SK-N-SH (cell line): ENCODE measurements at regions not wholly inside any gene's neighbourhood (a gene's known extent, or its start where the extent isn't known, plus 50 kb on each side); places are given as distances from the start of the nearest gene placed in this dataset.

Experiments
- CTCF ChIA-PET: fragments of 300-600, 350-600 bp; formaldehyde crosslinking; extraction: SDS; loops from one replicate; lab custom pipeline; 2021; lab: Yijun Ruan, JAX
- POLR2A ChIA-PET: fragments of 350-600 bp; sonication (Branson Sonifier 250); formaldehyde crosslinking; extraction: SDS; loops from one replicate; lab custom pipeline; 2020; ENCODE audit warnings: antibody characterized with exemption, inconsistent platforms; lab: Yijun Ruan, JAX
- DNase-seq: peaks from one replicate; pipeline ENCODE4 v3.0.0; 2012
- H2AFZ ChIP-seq: fragments of 200-600 bp; sonication (generic); 2 replicates; pipeline ENCODE4 v1.8.1; 2016; ENCODE audit warnings: antibody characterized with exemption, mild to moderate bottlenecking, low read depth
- H3F3A ChIP-seq: fragments of 200-600 bp; sonication (generic); replicated peaks from 2 replicates; pipeline ENCODE3; 2016; ENCODE audit warnings: antibody characterized with exemption, mild to moderate bottlenecking; ENCODE audit not compliant: insufficient read depth
- H3K27ac ChIP-seq, 2 experiments: fragments of 200-500 bp in 1 of 2; fragments of 200-600 bp in 1 of 2; sonication (Bioruptor generic) in 1 of 2; sonication (generic), shearing (Covaris generic) in 1 of 2; 2 replicates each; pipeline versions ENCODE4 v1.5.1 to v1.6.1; 2014 to 2016; ENCODE audit warnings: low read depth in 2 of 2, inconsistent platforms in 1 of 2, low read length in 1 of 2, mild to moderate bottlenecking in 1 of 2, mixed read lengths in 1 of 2
- H3K27me3 ChIP-seq: fragments of 200-600 bp; sonication (generic), shearing (Covaris generic); 2 replicates; pipeline ENCODE4 v1.6.1; 2016; ENCODE audit warnings: mixed run types; ENCODE audit not compliant: insufficient read depth
- H3K36me3 ChIP-seq, 2 experiments: fragments of 200-500 bp in 1 of 2; fragments of 200-600 bp in 1 of 2; sonication (Bioruptor generic) in 1 of 2; sonication (generic) in 1 of 2; replicated peaks in 1 of 2; 2 replicates each; pipeline versions ENCODE3 to v1.5.1; 2014 to 2016; ENCODE audit warnings: low read length in 1 of 2, mild to moderate bottlenecking in 1 of 2; ENCODE audit not compliant: insufficient read depth in 2 of 2, control insufficient read depth in 1 of 2
- H3K4me1 ChIP-seq, 2 experiments: fragments of 200-500 bp in 1 of 2; fragments of 200-600 bp in 1 of 2; sonication (Bioruptor generic) in 1 of 2; sonication (generic), shearing (Covaris generic) in 1 of 2; 2 replicates each; pipeline versions ENCODE4 v1.5.1 to v1.6.1; 2014 to 2016; ENCODE audit warnings: low read depth in 1 of 2, low read length in 1 of 2, mixed run types in 1 of 2; ENCODE audit not compliant: insufficient read depth in 2 of 2, control insufficient read depth in 1 of 2
- H3K4me2 ChIP-seq: fragments of 200-600 bp; sonication (generic), shearing (Covaris generic); 2 replicates; pipeline ENCODE4 v1.6.1; 2017; ENCODE audit warnings: mixed run types
- H3K4me3 ChIP-seq, 2 experiments: fragments of 200-500 bp in 1 of 2; fragments of 200-600 bp in 1 of 2; sonication (Bioruptor generic) in 1 of 2; sonication (generic), shearing (Covaris generic) in 1 of 2; 2 replicates each; pipeline versions ENCODE4 v1.5.1 to v1.8.1; 2014 to 2016; ENCODE audit warnings: low read depth in 2 of 2, inconsistent platforms in 1 of 2, low read length in 1 of 2, mild to moderate bottlenecking in 1 of 2, mixed read lengths in 1 of 2, moderate library complexity in 1 of 2
- H3K79me2 ChIP-seq: fragments of 200-600 bp; sonication (generic); 2 replicates; pipeline ENCODE4 v1.8.1; 2017; ENCODE audit warnings: mild to moderate bottlenecking; ENCODE audit not compliant: insufficient read depth
- H3K9ac ChIP-seq: fragments of 200-600 bp; sonication (generic); 2 replicates; pipeline ENCODE4 v1.6.1; 2017; ENCODE audit warnings: mixed run types
- H3K9me2 ChIP-seq: fragments of 200-600 bp; sonication (generic); 2 replicates; pipeline ENCODE4 v1.6.1; 2017; ENCODE audit warnings: mixed run types
- H3K9me3 ChIP-seq: fragments of 200-600 bp; sonication (generic); 2 replicates; pipeline ENCODE4 v1.6.1; 2017; ENCODE audit warnings: mixed run types, mild to moderate bottlenecking, moderate library complexity
- H4K20me1 ChIP-seq: fragments of 200-600 bp; sonication (generic); 2 replicates; pipeline ENCODE4 v1.6.1; 2017; ENCODE audit warnings: mild to moderate bottlenecking, mixed run types; ENCODE audit not compliant: insufficient read depth
- EP300 ChIP-seq, 2 experiments: IDR thresholded peaks; 2 replicates each; pipeline versions ENCODE4 v1.4.0 to v1.6.1; 2012; ENCODE audit warnings: borderline replicate concordance in 1 of 2, low read depth in 1 of 2, low read length in 1 of 2
- IRF3 ChIP-seq: fragments of 150-350 bp; IDR thresholded peaks from 2 replicates; pipeline ENCODE4 v1.6.1; 2016; ENCODE audit warnings: mild to moderate bottlenecking, low read depth, low read length
- NFIC ChIP-seq: IDR thresholded peaks from 2 replicates; pipeline ENCODE4 v1.4.0; 2012; ENCODE audit warnings: borderline replicate concordance
- NRF1 ChIP-seq: IDR thresholded peaks from 2 replicates; pipeline ENCODE4 v1.6.1; 2012; ENCODE audit warnings: low read depth, mild to moderate bottlenecking, low read length
- SIN3A ChIP-seq: IDR thresholded peaks from 2 replicates; pipeline ENCODE4 v1.6.1; 2012; ENCODE audit warnings: low read depth, mild to moderate bottlenecking, low read length, moderate library complexity, borderline replicate concordance
- TAF1 ChIP-seq: IDR thresholded peaks from 2 replicates; pipeline ENCODE4 v1.6.1; 2012; ENCODE audit warnings: low read depth, mild to moderate bottlenecking, low read length, moderate library complexity, borderline replicate concordance
- TEAD4 ChIP-seq: IDR thresholded peaks from 2 replicates; pipeline ENCODE4 v1.4.0; 2012; ENCODE audit warnings: mild to moderate bottlenecking, borderline replicate concordance; ENCODE audit not compliant: insufficient read depth
- YY1 ChIP-seq: IDR thresholded peaks from 2 replicates; pipeline ENCODE4 v1.4.0; 2012; ENCODE audit warnings: low read depth, mild to moderate bottlenecking
- ZBTB33 ChIP-seq: IDR thresholded peaks from 2 replicates; pipeline ENCODE4 v1.4.0; 2012; ENCODE audit warnings: low read depth, borderline replicate concordance
- WGBS: methylation state at CpG from one replicate; pipeline ENCODE4 v1.1.6; 2017; ENCODE audit warnings: low lambda C conversion rate; 5-methylcytosine and 5-hydroxymethylcytosine counted together

DNA sequence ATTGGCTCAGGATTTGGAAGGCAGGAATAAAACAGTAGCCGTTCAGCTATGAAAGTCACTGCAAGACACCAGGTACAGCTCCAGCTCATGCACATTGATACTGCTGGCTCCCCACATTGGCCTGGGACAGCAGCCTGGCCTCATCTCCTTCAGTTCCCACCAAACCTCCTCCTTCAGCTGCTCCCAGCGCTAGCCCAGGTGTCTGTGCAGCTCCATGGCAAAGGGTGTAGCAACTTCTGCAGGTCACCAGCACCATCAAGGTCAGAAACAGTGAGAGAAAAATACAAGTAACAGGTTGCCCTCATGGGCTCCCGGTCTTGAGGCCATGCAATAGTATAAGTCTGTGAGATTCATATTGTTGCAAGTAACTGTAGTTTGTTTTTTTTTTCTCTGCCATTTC lies 216.7 kb upstream of the CTAGE1 start:
- Histone ChIP-seq H3F3A (no peaks in the 10 kb centered on the region), H3K4me3 (no peak overlapping the region), H3K4me2 (no peak overlapping the region), H3K27me3 (no peaks in the 10 kb centered on the region), H3K9me3 (no peaks in the 10 kb centered on the region; the same call in 1 of the 2 replicates), H3K79me2 (no peaks in the 10 kb centered on the region), H3K4me1 (0 out of 4 replicates have a peak, but pooled peaks cover 0 to 3% of the 10 kb centered on the region in 2 experiments)
- 13% methylated on average over 3 of the region's 3 CpGs for WGBS
- POLR2A ChIA-PET = no interaction called here
- TF ChIP-seq ZBTB33 (no peak), TEAD4 (no peak), NFIC (no peak), SIN3A (no peak)
- TF ChIP-seq, all 33 proteins: peak for 0
- no peaks in the 10 kb centered on the region for H3K9me2 ChIP-seq
- DNase-seq = no peak
- CTCF ChIA-PET = no interaction called here
- H3K9ac ChIP-seq = no peak overlapping the region
- H3K36me3 ChIP-seq = no peaks in the 10 kb centered on the region
- H4K20me1 ChIP-seq = no peaks in the 10 kb centered on the region
- H2AFZ ChIP-seq = no peak overlapping the region
- no peak overlapping the region for H3K27ac ChIP-seq

DNA sequence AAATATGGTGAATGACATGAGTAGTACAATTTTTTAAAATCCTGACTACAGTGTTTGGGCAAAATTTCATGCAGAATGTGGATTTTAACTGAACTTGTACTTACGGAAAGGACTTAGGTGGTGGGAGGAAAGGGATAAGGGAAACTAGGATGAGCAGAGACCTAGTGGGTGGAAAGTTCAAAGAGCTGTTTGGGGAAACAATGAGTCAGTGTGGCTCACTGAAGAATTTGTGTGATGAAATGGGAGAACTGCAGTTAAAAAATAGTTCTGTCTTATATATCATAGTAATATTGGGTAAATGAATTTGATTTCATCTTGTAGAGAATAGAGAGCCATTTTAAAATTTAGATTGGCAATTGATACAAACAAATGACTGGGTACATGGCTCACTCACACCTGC lies 220.1 kb upstream of the CTAGE1 start:
- Histone ChIP-seq H3K9ac (no peak overlapping the region), H3F3A (no peaks in the 10 kb centered on the region), H3K4me2 (no peak overlapping the region), H3K9me2 (no peaks in the 10 kb centered on the region), H3K36me3 (no peaks in the 10 kb centered on the region), H4K20me1 (no peaks in the 10 kb centered on the region), H3K4me1 (0 out of 4 replicates have a peak, but pooled peaks cover 0 to 3% of the 10 kb centered on the region in 2 experiments), H2AFZ (no peak overlapping the region), H3K4me3 (no peak overlapping the region), H3K27ac (no peak overlapping the region), H3K9me3 (no peaks in the 10 kb centered on the region; the same call in 1 of the 2 replicates), H3K27me3 (no peaks in the 10 kb centered on the region), H3K79me2 (no peaks in the 10 kb centered on the region)
- 81% methylated on average over 1 of the region's 1 CpG for WGBS
- ChIA-PET POLR2A (no interaction called here), CTCF (no interaction called here)
- TF ChIP-seq IRF3 (no peak), NRF1 (no peak), TAF1 (no peak), YY1 (no peak), EP300 (IDR thresholded peaks at IDR 0.05; ENCODE audit: borderline replicate concordance in 1 of 2, low read depth in 1 of 2, low read length in 1 of 2) (no peak)
- DNase-seq = no peak
